HepG2 (cell line): ENCODE measurements at regions not wholly inside any gene's neighbourhood (a gene's known extent, or its start where the extent isn't known, plus 50 kb on each side); places are given as distances from the start of the nearest gene placed in this dataset.

Experiments used
- ATAC-seq: fragments of 200-7000 bp; cut with Tn5 transposase; 3 replicates; pipeline ENCODE4 v1.9.1; 2020; ENCODE audit warnings: mild to moderate bottlenecking, moderate library complexity
- BruUV-seq: library from RNA; stranded (reverse); fragments of 400-500 nt; replicated peaks from 2 replicates; lab custom pipeline; 2021; lab: Mats Ljungman, UMichigan
- CTCF ChIA-PET: fragments of 300-600 bp; formaldehyde crosslinking; extraction: SDS; loops from one replicate; lab custom pipeline; 2021; ENCODE audit warnings: low total read pairs, inconsistent platforms, low intra/inter-chr PET ratio; lab: Yijun Ruan, JAX
- POLR2A ChIA-PET: fragments of 350-600 bp; sonication (Branson Sonifier 250); formaldehyde crosslinking; loops from one replicate; lab custom pipeline; 2020; ENCODE audit warnings: antibody characterized with exemption, inconsistent platforms; lab: Yijun Ruan, JAX
- DNase-seq: peaks from one replicate; pipeline ENCODE4 v3.0.0-alpha.2; 2015; ENCODE audit warnings: low spot score
- FAIRE-seq: peaks from 3 replicates; lab custom pipeline; 2011; peaks lifted over from hg19 to GRCh38; lab: Jason Lieb, UNC
- H2AFZ ChIP-seq: one replicate; pipeline ENCODE4 v1.6.1; 2011; ENCODE audit warnings: low read length, inconsistent platforms
- H3K27ac ChIP-seq: fragments of 300-600 bp; 3 replicates; pipeline ENCODE4 v1.8.0; 2011; ENCODE audit warnings: mixed run types, mild to moderate bottlenecking, mixed read lengths, low read length, inconsistent platforms; ENCODE audit not compliant: insufficient read depth; ENCODE audit errors: extremely low read length
- H3K27me3 ChIP-seq, 2 experiments: fragments of 200-600 bp in 1 of 2; 2 replicates in 1 of 2; 3 replicates in 1 of 2; pipeline versions ENCODE4 v1.6.0 to v1.8.0; 2011; ENCODE audit warnings: low read length in 2 of 2, mild to moderate bottlenecking in 2 of 2, moderate library complexity in 2 of 2, inconsistent platforms in 1 of 2; ENCODE audit not compliant: insufficient read depth in 2 of 2, control insufficient read depth in 1 of 2
- H3K36me3 ChIP-seq, 2 experiments: fragments of 200-600 bp in 1 of 2; replicated peaks in 1 of 2; 2 replicates in 1 of 2; 3 replicates in 1 of 2; pipeline versions ENCODE4 v1.5.1 to v1.8.0; 2011; ENCODE audit warnings: low read length in 2 of 2, inconsistent platforms in 1 of 2; ENCODE audit not compliant: insufficient read depth in 2 of 2, control insufficient read depth in 1 of 2
- H3K4me1 ChIP-seq: 2 replicates; pipeline ENCODE4 v1.5.1; 2012; ENCODE audit warnings: low read length, inconsistent platforms; ENCODE audit not compliant: insufficient read depth
- H3K4me2 ChIP-seq: 2 replicates; pipeline ENCODE4 v1.6.0; 2011; ENCODE audit warnings: low read depth, low read length, inconsistent platforms
- H3K4me3 ChIP-seq, 3 experiments: fragments of 200-600 bp in 1 of 3; sonication (generic), shearing (Covaris generic) in 1 of 3; replicated peaks in 1 of 3; 2 replicates each; pipeline ENCODE4 v1.5.1; 2011 to 2016; ENCODE audit warnings: low read length in 3 of 3, inconsistent platforms in 2 of 3, low read depth in 2 of 3, mild to moderate bottlenecking in 2 of 3, control low read depth in 1 of 3, mixed read lengths in 1 of 3; ENCODE audit not compliant: insufficient read depth in 1 of 3
- H3K79me2 ChIP-seq: one replicate; pipeline ENCODE4 v1.6.1; 2011; ENCODE audit warnings: low read length, inconsistent platforms; ENCODE audit not compliant: insufficient read depth
- H3K9ac ChIP-seq: 2 replicates; pipeline ENCODE4 v1.6.0; 2011; ENCODE audit warnings: mild to moderate bottlenecking, low read depth, low read length, inconsistent platforms; ENCODE audit not compliant: insufficient read depth
- H3K9me3 ChIP-seq: 2 replicates; pipeline ENCODE4 v1.5.1; 2012; ENCODE audit warnings: mild to moderate bottlenecking, low read length
- H4K20me1 ChIP-seq: 2 replicates; pipeline ENCODE4 v1.6.0; 2011; ENCODE audit warnings: inconsistent platforms, mild to moderate bottlenecking, low read length, moderate library complexity; ENCODE audit not compliant: insufficient read depth
- CEBPZ ChIP-seq: IDR thresholded peaks from 2 replicates; pipeline ENCODE4 v1.6.1; 2012; ENCODE audit warnings: low read length, improper control_type of control experiment
- HMG20A ChIP-seq: IDR thresholded peaks from 2 replicates; pipeline ENCODE4 v1.6.1; 2016; ENCODE audit warnings: borderline replicate concordance
- HNRNPL ChIP-seq: fragments of 200-400 bp; formaldehyde crosslinking; IDR thresholded peaks from 2 replicates; pipeline ENCODE4 v1.6.1; 2017; ENCODE audit warnings: mild to moderate bottlenecking, low read depth, low read length
- SOX6 ChIP-seq, 2 experiments: fragments of 450-650 bp in 1 of 2; sonication (generic) in 1 of 2; formaldehyde crosslinking in 1 of 2; IDR thresholded peaks; 2 replicates each; pipeline versions ENCODE4 v1.4.0 to v1.6.1; 2017 to 2020; ENCODE audit warnings: antibody characterized with exemption in 1 of 2, mild to moderate bottlenecking in 1 of 2, missing genetic modification reagents in 1 of 2
- TOPORS ChIP-seq: sonication (generic); formaldehyde crosslinking; IDR thresholded peaks from 2 replicates; pipeline ENCODE4 v1.8.0; 2023; ENCODE audit warnings: mild to moderate bottlenecking, missing genetic modification reagents
- ZBTB1 ChIP-seq: sonication (generic); formaldehyde crosslinking; IDR thresholded peaks from 2 replicates; pipeline ENCODE4 v1.4.0; 2020; ENCODE audit warnings: missing genetic modification reagents, borderline replicate concordance
- ZIK1 ChIP-seq: sonication (generic); formaldehyde crosslinking; IDR thresholded peaks from 2 replicates; pipeline ENCODE4 v1.5.0; 2020; ENCODE audit warnings: mild to moderate bottlenecking, low read depth, missing genetic modification reagents, borderline replicate concordance
- ZNF503 ChIP-seq: sonication (generic); formaldehyde crosslinking; IDR thresholded peaks from 2 replicates; pipeline ENCODE4 v1.4.0; 2020; ENCODE audit warnings: missing genetic modification reagents
- ZNF674 ChIP-seq: sonication (generic); formaldehyde crosslinking; IDR thresholded peaks from 2 replicates; pipeline ENCODE4 v1.5.0; 2020; ENCODE audit warnings: low read depth, mild to moderate bottlenecking, missing genetic modification reagents
- WGBS: methylation state at CpG from one replicate; pipeline ENCODE4 v1.1.6; 2017; ENCODE audit warnings: low lambda C conversion rate; 5-methylcytosine and 5-hydroxymethylcytosine counted together
- in situ Hi-C: cut with HindIII; loops from 2 replicates; pipeline ENCODE4 v1.10.0; 2017; ENCODE audit warnings: low pct_unique_long_range_greater_than_20kb; ENCODE audit not compliant: extremely low pct_ligation_motif_present
- intact Hi-C: fragments of 100-400 bp; cut with micrococcal nuclease; formaldehyde crosslinking; loops from one replicate; pipeline ENCODE4 v1.10.0; 2022; ENCODE audit not compliant: unreplicated experiment

- no peak overlapping the region for H2AFZ ChIP-seq
- H3K4me3 ChIP-seq: no peak overlapping the region
- DNase-seq (no peak), FAIRE-seq (no peak), ATAC-seq (no peak)
- ChIA-PET CTCF (no interaction called here), POLR2A (no interaction called here)
- no peaks in the 10 kb centered on the region for H3K9me3 ChIP-seq
- H4K20me1 ChIP-seq: no peaks in the 10 kb centered on the region
- no peaks in the 10 kb centered on the region for H3K4me1 ChIP-seq
- no peaks in the 10 kb centered on the region for H3K27me3 ChIP-seq
- BruUV-seq: no TSS peak
- H3K36me3 ChIP-seq: no peaks in the 10 kb centered on the region
- H3K79me2 ChIP-seq: no peaks in the 10 kb centered on the region
- H3K9ac ChIP-seq: no peak overlapping the region
- intact Hi-C loops (no loop called here), in situ Hi-C loops (no loop called here)
- no peak overlapping the region for H3K27ac ChIP-seq
- 0% methylated on average over 5 of the region's 5 CpGs for WGBS
- TF ChIP-seq TOPORS (CRISPR knock-in tag) (no peak), ZIK1 (CRISPR knock-in tag) (no peak), SOX6 (IDR thresholded peaks at IDR 0.05) (no peak), SOX6 (CRISPR knock-in tag; IDR thresholded peaks at IDR 0.05) (no peak), HNRNPL (no peak), ZNF503 (CRISPR knock-in tag) (no peak), ZNF674 (no peak), HMG20A (no peak), CEBPZ (no peak), ZBTB1 (CRISPR knock-in tag) (no peak)
- H3K4me2 ChIP-seq: no peak overlapping the region
Observed at GRCh38 chr13:76630629-76631230, 255.5 kb downstream of the KCTD12 start.
